Ovary (tissue), 3 donors: ENCODE measurements at regions not wholly inside any gene's neighbourhood (a gene's known extent, or its start where the extent isn't known, plus 50 kb on each side); places are given as distances from the start of the nearest gene placed in this dataset.

Source experiments
- CTCF ChIP-seq, 3 donors: fragments of 450-650 bp in 2 of 3; fragments of 200-600 bp in 1 of 3; IDR thresholded peaks; one replicate each; pipeline versions ENCODE4 v1.5.1 to v1.8.0; 2016 to 2022; ENCODE audit warnings: antibody characterized with exemption in 3 of 3, mild to moderate bottlenecking in 1 of 3
- POLR2A ChIP-seq: fragments of 450-650 bp; IDR thresholded peaks from one replicate; pipeline ENCODE4 v1.6.1; 2017; ENCODE audit warnings: antibody characterized with exemption, mild to moderate bottlenecking, moderate library complexity
- donor health status: DM: no; HTN: no; CAD: no.

- TF ChIP-seq CTCF (IDR thresholded peaks at IDR 0.05) = no peak
- TF ChIP-seq POLR2A = no peak
Measured at GRCh38 chr2:226524381-226524843, 275.2 kb downstream of the IRS1 start.
